HG02840 (cell line): ENCODE measurements at regions not wholly inside any gene's neighbourhood (a gene's known extent, or its start where the extent isn't known, plus 50 kb on each side); places are given as distances from the start of the nearest gene placed in this dataset.

Experiments
- ATAC-seq: cut with Tn5 transposase; IDR thresholded peaks from one replicate; pipeline ENCODE4 v1.9.1; 2021; ENCODE audit warnings: mild to moderate bottlenecking, moderate library complexity, moderate number of reproducible peaks; ENCODE audit not compliant: unreplicated experiment, low FRiP score

GRCh38 chr2:117169036-117169765 lies 645.3 kb upstream of the DDX18 start:
- no peak for ATAC-seq

GRCh38 chr2:117170897-117171296 lies 643.6 kb upstream of the DDX18 start:
- no peak for ATAC-seq

DNA sequence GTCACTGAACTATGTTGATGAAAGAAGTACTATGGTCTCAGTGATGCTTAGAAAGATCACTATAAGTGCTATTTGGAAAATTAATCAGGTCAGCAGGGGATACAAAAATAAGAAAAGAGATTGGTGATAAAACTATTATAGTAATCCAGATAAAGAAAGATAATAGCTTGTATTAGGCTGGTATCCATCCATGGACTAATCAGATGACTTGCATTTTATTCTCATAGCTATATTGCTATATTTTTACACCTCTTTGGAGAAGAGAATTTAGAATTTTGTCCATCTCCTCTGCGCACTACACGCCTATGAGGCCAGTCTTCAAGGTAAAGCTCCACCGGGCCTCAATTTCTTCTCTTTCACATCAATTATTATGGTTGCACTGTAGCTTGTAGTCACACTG lies 635.1 kb upstream of the DDX18 start:
- no peak for ATAC-seq

DNA sequence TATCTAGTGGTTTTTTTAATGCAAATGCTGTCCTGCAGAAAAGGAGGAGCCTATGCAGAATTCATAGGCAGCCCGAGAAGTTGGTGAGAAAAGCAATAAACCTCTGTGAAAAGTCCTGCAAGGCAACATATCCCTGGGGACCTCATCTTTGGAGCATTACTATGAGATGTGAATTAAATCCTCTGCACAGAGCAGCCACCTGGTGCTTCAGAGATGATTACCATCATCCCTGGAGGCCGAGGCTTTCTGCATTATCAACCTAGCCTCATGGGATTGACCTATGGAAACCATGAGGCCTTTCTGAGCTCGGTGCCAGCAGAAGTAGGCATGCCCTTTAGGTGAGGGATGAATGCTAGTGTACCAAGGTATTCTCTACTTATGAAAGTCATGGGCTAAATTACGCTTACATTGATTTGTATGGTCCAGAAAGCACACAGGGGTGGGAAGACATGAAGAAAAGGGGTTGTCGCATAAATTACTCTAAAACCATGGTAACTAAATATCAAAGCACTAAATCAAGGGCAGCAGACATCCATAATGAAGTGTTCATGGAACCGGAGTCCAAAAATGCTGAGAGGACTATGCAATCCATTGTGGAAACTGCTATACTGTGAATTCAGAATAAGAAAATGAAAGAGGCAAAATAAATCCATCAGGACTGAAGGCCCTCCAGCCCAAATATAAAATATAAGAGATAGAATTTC lies 623.5 kb upstream of the DDX18 start:
- no peak for ATAC-seq

- ATAC-seq, result no peak
Observed at GRCh38 chr2:117195381-117195780, 619.1 kb upstream of the DDX18 start.

- no peak for ATAC-seq
Observed at GRCh38 chr2:117199511-117199910, 615.0 kb upstream of the DDX18 start.

DNA sequence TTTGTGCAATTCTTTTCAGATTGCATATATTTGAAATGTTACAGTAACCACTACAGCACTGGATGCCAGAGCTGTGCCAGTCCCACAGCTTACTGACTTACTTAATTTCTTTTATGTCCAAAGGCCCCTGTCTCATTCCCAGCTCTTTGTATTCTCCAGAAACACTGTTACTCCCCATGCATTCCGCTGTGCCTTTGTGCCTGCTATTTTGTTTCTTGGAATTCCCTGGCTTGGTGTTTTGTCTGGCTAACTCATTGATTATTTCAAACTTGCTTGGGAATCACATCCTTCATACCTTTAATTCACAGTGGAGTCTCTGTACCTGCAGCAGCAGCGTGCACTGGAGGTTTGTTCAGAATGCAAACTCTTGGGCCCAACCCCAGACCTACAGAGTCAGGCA lies 601.9 kb upstream of the DDX18 start:
- no peak for ATAC-seq

DNA sequence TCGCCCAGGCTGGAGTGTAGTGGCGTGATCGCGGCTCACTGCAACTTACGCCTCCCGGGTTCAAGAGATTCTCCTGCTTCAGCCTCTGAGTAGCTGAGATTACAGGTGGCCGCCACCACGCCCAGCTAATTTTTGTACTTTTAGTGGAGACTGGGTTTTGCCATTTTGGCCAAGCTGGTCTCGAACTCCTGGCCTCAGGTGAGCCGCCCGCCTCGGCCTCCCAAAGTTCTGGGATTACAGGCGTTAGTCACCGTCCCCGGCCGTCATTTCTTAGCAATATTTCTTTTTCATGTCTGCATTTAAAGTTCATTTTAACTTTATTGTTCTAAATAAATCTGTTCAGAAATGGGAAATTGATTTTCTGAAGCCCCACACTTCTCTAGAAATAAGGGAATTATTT lies 597.3 kb upstream of the DDX18 start:
- ATAC-seq, result no peak

DNA sequence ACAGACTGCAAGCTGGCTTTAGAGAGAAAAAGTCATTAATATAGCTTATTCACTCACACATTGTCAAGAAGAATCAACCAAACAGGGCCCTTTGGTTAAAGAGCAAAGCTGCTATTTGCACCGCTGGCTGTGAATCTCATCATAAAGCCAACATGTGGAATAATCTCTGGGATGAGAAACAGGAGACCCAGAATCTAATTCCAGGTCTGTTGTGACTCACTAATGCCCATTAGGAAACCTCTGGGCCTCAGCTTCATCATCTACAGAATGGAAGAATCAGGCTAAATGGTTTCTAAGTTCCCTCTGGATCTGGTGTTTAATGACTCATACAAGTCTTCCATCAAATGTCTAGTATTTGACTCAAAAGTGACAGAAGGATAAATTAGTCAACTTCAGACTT lies 591.7 kb upstream of the DDX18 start:
- ATAC-seq, result no peak

DNA sequence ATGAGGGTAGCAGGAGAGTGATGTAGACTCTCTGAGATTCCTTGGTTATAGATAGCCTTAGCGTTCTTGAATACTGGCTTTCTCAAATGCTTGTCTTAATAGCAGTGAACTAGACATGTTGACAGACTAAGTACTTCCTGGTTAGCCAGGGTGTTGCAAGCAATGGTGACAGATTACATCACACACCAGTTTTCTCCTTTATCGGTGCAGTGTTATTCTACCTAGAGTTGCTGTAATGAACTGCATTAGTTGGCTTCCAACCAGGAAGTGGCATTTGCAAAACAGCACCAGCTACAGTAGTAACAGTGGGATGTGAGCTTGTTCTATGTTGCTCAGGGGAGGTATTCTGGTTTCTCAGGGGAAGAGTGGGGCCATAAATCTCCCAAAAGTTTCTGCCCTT lies 582.2 kb upstream of the DDX18 start:
- ATAC-seq, result no peak

- ATAC-seq, result no peak
Observed at GRCh38 chr2:117257362-117257761, 557.1 kb upstream of the DDX18 start.

DNA sequence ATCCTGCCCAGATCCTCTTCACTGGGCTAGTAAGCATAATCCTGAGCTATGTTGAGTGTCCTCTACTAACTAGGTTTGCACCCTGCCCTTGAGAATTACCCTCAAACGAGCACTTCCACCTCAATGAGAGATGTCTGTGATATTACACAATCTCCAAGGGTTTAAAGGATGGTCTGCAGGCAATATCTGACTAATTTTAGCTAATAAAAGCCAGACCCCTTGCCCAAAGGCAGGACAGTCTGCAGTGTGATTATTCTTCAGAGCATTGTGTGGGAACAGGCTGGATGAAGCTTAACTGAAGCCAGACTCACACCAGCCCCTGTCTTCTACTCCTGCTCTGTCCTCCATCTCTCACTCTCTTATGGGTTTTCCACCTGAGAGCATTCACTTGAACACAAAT lies 544.9 kb upstream of the DDX18 start:
- ATAC-seq, result no peak

DNA sequence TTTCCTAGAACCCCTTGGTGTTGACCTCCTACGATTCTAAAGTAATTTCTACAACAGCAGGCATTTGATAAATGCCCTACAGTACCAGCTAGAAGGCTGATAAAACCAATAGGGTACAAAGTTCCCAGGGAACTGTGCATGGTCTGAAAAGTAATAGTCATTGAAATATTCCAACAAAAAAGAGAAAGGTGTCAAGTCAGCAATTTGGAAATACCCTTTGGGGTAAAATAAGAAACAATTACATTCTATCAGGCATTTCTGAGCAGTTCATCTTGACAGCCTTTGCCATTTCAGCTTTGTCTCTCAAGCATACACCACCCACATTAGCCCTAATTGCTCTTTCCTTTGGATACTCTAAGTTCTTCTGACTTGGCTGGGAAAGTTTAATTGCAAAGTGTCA lies 542.9 kb upstream of the DDX18 start:
- no peak for ATAC-seq

- ATAC-seq, result no peak
Observed at GRCh38 chr2:117273009-117273671, 541.4 kb upstream of the DDX18 start.

- no peak for ATAC-seq
Observed at GRCh38 chr2:117293012-117293411, 521.5 kb upstream of the DDX18 start.

DNA sequence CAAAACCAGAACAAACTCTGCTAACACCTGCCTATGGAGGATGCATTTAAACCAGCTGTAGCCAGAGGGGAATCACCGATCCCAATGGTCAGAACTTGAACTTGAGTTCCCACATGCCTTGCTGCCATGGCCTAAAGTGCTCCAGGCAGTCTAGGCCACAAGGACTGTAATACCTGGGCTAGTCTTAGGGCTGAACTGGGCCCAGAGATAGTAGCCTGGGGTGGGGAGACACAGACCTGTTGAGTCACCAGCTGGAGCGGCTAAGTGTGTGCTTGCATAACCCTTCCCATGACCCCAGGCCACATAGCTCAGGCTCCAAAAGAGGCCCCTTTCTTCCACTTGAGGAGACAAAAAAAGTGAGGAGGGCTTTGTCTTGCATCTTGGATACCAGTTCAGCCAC lies 515.0 kb upstream of the DDX18 start:
- no peak for ATAC-seq

DNA sequence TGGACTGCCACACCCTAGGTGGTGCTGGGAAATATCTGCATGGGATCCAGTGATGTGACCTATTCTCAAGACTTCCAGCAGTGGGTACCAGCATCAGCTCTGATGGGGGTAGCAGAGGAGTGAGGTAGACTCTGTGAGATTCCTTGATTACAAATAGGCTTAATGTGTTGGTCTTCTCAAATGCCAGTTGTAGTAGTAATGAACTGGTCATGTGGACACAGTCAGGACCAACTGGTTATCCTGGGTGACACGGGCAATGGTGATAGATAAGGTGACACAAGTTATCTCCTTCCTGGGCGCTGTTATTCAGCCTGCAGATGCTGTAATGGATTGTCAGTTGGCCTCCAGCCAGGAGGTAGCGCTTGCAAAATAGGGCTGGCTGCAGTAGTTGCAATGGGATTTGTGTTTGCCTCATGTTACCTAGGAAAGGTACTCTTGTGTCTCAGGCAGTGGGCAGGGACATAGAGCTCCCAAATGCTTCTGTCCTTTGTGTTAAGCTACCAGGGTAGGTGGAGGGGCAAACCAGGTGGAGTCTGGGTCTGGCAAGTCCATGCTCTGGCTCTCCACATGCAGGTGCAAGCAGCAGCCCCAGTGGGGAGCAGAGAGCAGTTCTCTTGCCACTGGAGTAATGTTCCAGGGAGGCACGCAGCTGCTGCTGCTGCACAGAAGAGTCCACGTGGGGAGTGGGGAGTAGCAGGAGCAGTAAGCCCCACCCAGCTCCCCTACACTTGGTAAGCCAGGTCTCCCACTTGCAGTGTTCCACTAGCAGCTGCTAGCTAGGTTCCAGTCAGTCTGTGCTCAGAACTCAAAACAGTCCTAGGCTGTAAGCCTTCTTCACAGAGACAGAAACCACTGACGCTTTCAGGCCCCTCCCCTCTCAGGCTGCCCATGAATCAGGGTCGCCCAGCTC lies 505.4 kb upstream of the DDX18 start:
- ATAC-seq, result no peak

GRCh38 chr2:117321816-117322215 lies 492.7 kb upstream of the DDX18 start:
- ATAC-seq, result no peak

DNA sequence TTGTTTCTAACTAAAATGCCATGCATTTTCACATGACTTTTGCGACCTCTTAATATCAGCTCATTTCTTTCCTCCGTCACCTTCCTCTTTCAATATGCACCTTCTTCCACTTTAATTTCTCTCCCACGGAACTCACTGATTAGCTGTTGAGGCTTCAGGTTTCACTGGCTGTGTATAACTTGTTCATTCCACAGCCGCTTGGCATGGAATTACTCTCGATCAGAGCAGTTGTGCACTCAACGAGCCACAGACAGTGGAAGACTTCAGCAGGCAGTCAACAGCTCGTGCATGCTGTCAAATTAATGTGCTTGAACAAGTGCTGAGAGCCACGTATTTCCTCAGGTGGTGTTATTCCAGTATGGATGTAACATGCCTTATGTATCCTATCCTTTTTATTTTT lies 491.2 kb upstream of the DDX18 start:
- ATAC-seq, result no peak

DNA sequence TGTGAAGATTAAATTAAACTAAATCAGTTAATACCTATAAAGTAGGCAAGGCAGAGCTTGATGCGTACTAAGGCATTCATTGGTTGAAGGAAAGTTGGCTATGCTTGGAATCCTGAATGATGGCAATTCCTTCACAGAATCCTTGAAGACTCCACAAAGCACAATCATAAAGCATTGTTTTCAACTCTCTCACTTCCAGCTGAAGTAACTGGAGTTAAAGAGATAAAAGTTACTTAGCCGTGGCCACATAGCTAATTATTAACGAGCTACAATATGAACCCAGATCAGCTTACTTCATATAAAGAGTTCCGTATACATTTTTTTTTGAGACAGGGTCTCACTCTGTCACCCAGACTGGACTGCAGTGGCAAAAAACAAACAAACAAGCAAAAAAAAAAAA lies 483.9 kb upstream of the DDX18 start:
- no peak for ATAC-seq

GRCh38 chr2:117335967-117336366 lies 478.5 kb upstream of the DDX18 start:
- no peak for ATAC-seq
